Hepatocyte (in vitro differentiated cells): ENCODE measurements at regions not wholly inside any gene's neighbourhood (a gene's known extent, or its start where the extent isn't known, plus 50 kb on each side); places are given as distances from the start of the nearest gene placed in this dataset.

Experiments used
- EZH2phosphoT487 ChIP-seq: fragments of 200-600 bp; sonication (generic); IDR thresholded peaks from one replicate; pipeline ENCODE4 v1.6.1; 2018; ENCODE audit warnings: antibody characterized with exemption, mild to moderate bottlenecking, low read depth, moderate library complexity; ENCODE audit not compliant: unreplicated experiment, severe bottlenecking
- TF ChIP-seq, protein P1 (sequence below): fragments of 200-600 bp; sonication (generic); IDR thresholded peaks from 2 replicates; pipeline ENCODE4 v1.5.1; 2016; ENCODE audit warnings: antibody characterized with exemption, mild to moderate bottlenecking; ENCODE audit not compliant: poor library complexity

DNA sequence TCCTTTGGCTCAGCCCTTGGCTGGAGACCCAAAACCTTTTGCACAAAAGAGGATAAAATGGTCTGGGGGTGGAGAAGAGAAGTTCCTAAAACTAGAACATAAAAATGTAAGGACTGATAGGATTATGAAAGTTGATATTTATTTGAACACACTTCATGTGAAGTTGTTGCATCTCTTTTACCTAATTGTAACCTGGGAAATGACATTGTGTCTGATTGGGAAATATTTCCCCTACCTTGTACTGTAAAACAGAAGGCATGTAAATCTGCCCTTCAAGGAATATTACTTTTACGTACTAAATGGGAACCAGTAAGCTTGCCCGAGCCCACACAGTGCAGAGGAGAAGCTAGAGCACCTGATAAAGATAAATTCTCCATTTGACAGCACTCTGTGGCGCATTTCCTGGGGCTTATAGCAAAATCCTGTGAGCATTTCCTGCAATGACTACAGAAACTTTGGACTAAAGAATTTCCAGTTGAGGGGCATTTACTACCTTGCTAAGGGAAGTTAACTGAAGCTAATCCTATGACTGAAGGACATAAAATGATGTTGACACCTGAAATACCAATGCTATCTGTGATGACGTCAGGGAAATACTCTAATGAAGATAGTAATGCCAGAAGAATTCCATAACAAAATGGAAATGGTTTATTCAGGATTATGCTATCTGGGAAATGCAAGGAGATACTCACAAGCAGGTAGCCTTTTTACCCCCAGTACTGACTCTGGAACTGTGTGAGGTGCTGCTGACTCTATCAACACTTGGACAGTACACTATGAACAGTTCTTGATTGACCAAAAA, 78.3 kb upstream of the LIFR start:
- TF ChIP-seq, protein P1, sequence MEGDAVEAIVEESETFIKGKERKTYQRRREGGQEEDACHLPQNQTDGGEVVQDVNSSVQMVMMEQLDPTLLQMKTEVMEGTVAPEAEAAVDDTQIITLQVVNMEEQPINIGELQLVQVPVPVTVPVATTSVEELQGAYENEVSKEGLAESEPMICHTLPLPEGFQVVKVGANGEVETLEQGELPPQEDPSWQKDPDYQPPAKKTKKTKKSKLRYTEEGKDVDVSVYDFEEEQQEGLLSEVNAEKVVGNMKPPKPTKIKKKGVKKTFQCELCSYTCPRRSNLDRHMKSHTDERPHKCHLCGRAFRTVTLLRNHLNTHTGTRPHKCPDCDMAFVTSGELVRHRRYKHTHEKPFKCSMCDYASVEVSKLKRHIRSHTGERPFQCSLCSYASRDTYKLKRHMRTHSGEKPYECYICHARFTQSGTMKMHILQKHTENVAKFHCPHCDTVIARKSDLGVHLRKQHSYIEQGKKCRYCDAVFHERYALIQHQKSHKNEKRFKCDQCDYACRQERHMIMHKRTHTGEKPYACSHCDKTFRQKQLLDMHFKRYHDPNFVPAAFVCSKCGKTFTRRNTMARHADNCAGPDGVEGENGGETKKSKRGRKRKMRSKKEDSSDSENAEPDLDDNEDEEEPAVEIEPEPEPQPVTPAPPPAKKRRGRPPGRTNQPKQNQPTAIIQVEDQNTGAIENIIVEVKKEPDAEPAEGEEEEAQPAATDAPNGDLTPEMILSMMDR = no peak
- TF ChIP-seq EZH2phosphoT487 = no peak
